ENCODE measurements at regions not wholly inside any gene's neighbourhood (a gene's known extent, or its start where the extent isn't known, plus 50 kb on each side); places are given as distances from the start of the nearest gene placed in this dataset.

GRCh38 chr5:8478326-8478725 is 609.4 kb downstream of the MTRR start:
- Histone ChIP-seq H3K4me3 (replicated peaks; ENCODE audit: low read depth, low read length) (no peak overlapping the region), H3K36me3 (ENCODE audit: control insufficient read depth, insufficient read depth, low read length) (no peaks in the 10 kb centered on the region), H3K27me3 (replicated peaks; ENCODE audit: control insufficient read depth, insufficient read depth, low read length) (no peaks in the 10 kb centered on the region)
- no peak for DNase-seq (ENCODE audit: extremely low read depth, insufficient read length)
- TF ChIP-seq CTCF (IDR thresholded peaks at IDR 0.05; ENCODE audit: insufficient read depth, low read length, poor library complexity, severe bottlenecking) = no peak

GRCh38 chr5:8481007-8481406 is 612.1 kb downstream of the MTRR start:
- TF ChIP-seq CTCF (IDR thresholded peaks at IDR 0.05; ENCODE audit: insufficient read depth, low read length, poor library complexity, severe bottlenecking) = no peak

GRCh38 chr5:8491254-8491653 is 622.3 kb downstream of the MTRR start:
- no peak for TF ChIP-seq CTCF (IDR thresholded peaks at IDR 0.05; ENCODE audit: insufficient read depth, low read length, poor library complexity, severe bottlenecking)
- no peaks in the 10 kb centered on the region for H3K27me3 ChIP-seq (replicated peaks; ENCODE audit: control insufficient read depth, insufficient read depth, low read length)
- DNase-seq (ENCODE audit: extremely low read depth, insufficient read length) = no peak
- no peaks in the 10 kb centered on the region for H3K36me3 ChIP-seq (ENCODE audit: control insufficient read depth, insufficient read depth, low read length)
- no peak overlapping the region for H3K4me3 ChIP-seq (replicated peaks; ENCODE audit: low read depth, low read length)

More at GRCh38 chr5:8481007-8481406, 612.1 kb downstream of the MTRR start:
- no peak overlapping the region for H3K4me3 ChIP-seq (replicated peaks; ENCODE audit: low read depth, low read length)
- no peaks in the 10 kb centered on the region for H3K27me3 ChIP-seq (replicated peaks; ENCODE audit: control insufficient read depth, insufficient read depth, low read length)
- no peak for DNase-seq (ENCODE audit: extremely low read depth, insufficient read length)
- no peaks in the 10 kb centered on the region for H3K36me3 ChIP-seq (ENCODE audit: control insufficient read depth, insufficient read depth, low read length)

- H3K27me3 ChIP-seq (replicated peaks; ENCODE audit: control insufficient read depth, insufficient read depth, low read length) = no peaks in the 10 kb centered on the region
- DNase-seq (ENCODE audit: extremely low read depth, insufficient read length) = no peak
- H3K4me3 ChIP-seq (replicated peaks; ENCODE audit: low read depth, low read length) = no peak overlapping the region
- H3K36me3 ChIP-seq (ENCODE audit: control insufficient read depth, insufficient read depth, low read length) = no peaks in the 10 kb centered on the region
- no peak for TF ChIP-seq CTCF (IDR thresholded peaks at IDR 0.05; ENCODE audit: insufficient read depth, low read length, poor library complexity, severe bottlenecking)
Observed at GRCh38 chr5:8493176-8493575, 624.2 kb downstream of the MTRR start.

GRCh38 chr5:8500426-8500825 is 631.5 kb downstream of the MTRR start:
- Histone ChIP-seq H3K36me3 (ENCODE audit: control insufficient read depth, insufficient read depth, low read length) (no peaks in the 10 kb centered on the region), H3K27me3 (replicated peaks; ENCODE audit: control insufficient read depth, insufficient read depth, low read length) (no peaks in the 10 kb centered on the region), H3K4me3 (replicated peaks; ENCODE audit: low read depth, low read length) (no peak overlapping the region)
- no peak for TF ChIP-seq CTCF (IDR thresholded peaks at IDR 0.05; ENCODE audit: insufficient read depth, low read length, poor library complexity, severe bottlenecking)
- no peak for DNase-seq (ENCODE audit: extremely low read depth, insufficient read length)

- Histone ChIP-seq H3K4me3 (replicated peaks; ENCODE audit: low read depth, low read length) (no peak overlapping the region), H3K36me3 (ENCODE audit: control insufficient read depth, insufficient read depth, low read length) (no peaks in the 10 kb centered on the region), H3K27me3 (replicated peaks; ENCODE audit: control insufficient read depth, insufficient read depth, low read length) (no peaks in the 10 kb centered on the region)
- TF ChIP-seq CTCF (IDR thresholded peaks at IDR 0.05; ENCODE audit: insufficient read depth, low read length, poor library complexity, severe bottlenecking) = no peak
- DNase-seq (ENCODE audit: extremely low read depth, insufficient read length) = no peak
Observed at GRCh38 chr5:8505196-8505595, 636.2 kb downstream of the MTRR start.

All from GM06990 (cell line).